WTC11 (cell line): ENCODE measurements at regions not wholly inside any gene's neighbourhood (a gene's known extent, or its start where the extent isn't known, plus 50 kb on each side); places are given as distances from the start of the nearest gene placed in this dataset.

Experiments used
- CREM ChIP-seq: sonication (generic); formaldehyde crosslinking; IDR thresholded peaks from 2 replicates; pipeline ENCODE4 v1.8.1; 2022; ENCODE audit warnings: mild to moderate bottlenecking, missing genetic modification reagents, moderate library complexity
- FOXK1 ChIP-seq: sonication (generic); formaldehyde crosslinking; IDR thresholded peaks from 2 replicates; pipeline ENCODE4 v1.8.0; 2022; ENCODE audit warnings: mild to moderate bottlenecking, moderate library complexity, missing genetic modification reagents
- TF ChIP-seq, protein P1 (sequence below): fragments of 200-600 bp; IDR thresholded peaks from 2 replicates; pipeline ENCODE4 v1.8.0; 2022; ENCODE audit warnings: antibody characterized with exemption
- TF ChIP-seq, protein P2 (sequence below): sonication (generic); formaldehyde crosslinking; IDR thresholded peaks from 2 replicates; pipeline ENCODE4 v1.8.0; 2022; ENCODE audit warnings: mild to moderate bottlenecking, missing genetic modification reagents

DNA sequence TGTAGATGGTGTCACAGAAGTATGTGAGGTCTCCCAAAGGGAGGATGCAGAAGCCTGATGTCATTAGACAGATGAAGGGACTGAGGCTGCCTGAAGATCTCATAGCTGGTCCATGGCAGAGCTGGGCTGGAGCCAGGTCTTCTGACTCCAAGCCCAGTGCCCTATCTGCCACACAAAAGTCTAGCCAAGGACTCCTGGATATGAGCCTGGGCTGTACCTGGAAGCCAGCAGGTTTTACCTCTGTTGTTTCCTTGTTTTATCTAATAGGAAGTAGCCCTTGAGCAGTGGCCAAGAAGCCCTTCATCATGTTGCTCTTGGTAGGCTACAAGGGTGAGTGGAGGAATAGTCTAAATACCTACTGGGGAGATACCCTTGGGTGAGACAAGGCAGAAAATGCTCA is 74.4 kb upstream of the SLC44A3 start:
- TF ChIP-seq, protein P1, sequence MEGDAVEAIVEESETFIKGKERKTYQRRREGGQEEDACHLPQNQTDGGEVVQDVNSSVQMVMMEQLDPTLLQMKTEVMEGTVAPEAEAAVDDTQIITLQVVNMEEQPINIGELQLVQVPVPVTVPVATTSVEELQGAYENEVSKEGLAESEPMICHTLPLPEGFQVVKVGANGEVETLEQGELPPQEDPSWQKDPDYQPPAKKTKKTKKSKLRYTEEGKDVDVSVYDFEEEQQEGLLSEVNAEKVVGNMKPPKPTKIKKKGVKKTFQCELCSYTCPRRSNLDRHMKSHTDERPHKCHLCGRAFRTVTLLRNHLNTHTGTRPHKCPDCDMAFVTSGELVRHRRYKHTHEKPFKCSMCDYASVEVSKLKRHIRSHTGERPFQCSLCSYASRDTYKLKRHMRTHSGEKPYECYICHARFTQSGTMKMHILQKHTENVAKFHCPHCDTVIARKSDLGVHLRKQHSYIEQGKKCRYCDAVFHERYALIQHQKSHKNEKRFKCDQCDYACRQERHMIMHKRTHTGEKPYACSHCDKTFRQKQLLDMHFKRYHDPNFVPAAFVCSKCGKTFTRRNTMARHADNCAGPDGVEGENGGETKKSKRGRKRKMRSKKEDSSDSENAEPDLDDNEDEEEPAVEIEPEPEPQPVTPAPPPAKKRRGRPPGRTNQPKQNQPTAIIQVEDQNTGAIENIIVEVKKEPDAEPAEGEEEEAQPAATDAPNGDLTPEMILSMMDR = no peak
- TF ChIP-seq, protein P2, sequence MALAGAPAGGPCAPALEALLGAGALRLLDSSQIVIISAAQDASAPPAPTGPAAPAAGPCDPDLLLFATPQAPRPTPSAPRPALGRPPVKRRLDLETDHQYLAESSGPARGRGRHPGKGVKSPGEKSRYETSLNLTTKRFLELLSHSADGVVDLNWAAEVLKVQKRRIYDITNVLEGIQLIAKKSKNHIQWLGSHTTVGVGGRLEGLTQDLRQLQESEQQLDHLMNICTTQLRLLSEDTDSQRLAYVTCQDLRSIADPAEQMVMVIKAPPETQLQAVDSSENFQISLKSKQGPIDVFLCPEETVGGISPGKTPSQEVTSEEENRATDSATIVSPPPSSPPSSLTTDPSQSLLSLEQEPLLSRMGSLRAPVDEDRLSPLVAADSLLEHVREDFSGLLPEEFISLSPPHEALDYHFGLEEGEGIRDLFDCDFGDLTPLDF (CRISPR knock-in tag) = no peak
- TF ChIP-seq CREM (CRISPR knock-in tag) = no peak
- TF ChIP-seq FOXK1 (CRISPR knock-in tag) = no peak
